ENCODE measurements at regions not wholly inside any gene's neighbourhood (a gene's known extent, or its start where the extent isn't known, plus 50 kb on each side); places are given as distances from the start of the nearest gene placed in this dataset.

DNA sequence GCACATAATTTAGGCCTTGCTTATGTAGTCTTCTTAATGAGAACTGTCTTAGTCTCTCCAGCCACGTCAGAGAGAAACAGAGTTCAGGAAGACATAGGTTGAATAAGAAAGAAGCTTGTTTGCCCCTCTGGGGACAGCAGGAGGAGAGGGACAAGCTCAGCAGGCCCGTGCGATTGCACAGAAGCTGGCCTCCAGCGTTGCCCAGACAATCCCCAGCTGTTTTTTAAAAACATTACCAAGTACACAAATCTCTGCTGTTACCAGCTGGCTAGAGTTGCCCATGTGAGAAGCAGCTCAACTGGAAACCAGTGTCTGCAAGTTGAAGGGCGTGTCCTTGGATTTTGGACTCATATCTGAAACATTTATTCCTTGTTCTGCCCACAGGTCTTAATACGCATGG, 232.6 kb downstream of the EFCAB11 start:
- Histone ChIP-seq H2AFZ (ENCODE audit: low read depth, low read length) (no peak overlapping the region), H3K27me3 (ENCODE audit: control insufficient read depth in 2 of 2, insufficient read depth in 2 of 2, low read length in 2 of 2) (peaks cover 0 to 13% of the 10 kb centered on the region in 2 experiments; a peak in 2 of 5 replicates), H3K4me2 (ENCODE audit: insufficient read depth, low read length) (no peak overlapping the region), H3K9me3 (replicated peaks; ENCODE audit: control insufficient read depth, insufficient read depth, low read depth, low read length) (no peaks in the 10 kb centered on the region), H3K9ac (ENCODE audit: insufficient read depth in 1 of 2, low read depth in 2 of 2, low read length in 2 of 2) (no peak overlapping the region), H3K36me3 (ENCODE audit: control insufficient read depth, insufficient read depth, low read length) (no peaks in the 10 kb centered on the region), H3K27ac (ENCODE audit: extremely low read depth, low read depth, low read length) (no peak overlapping the region), H3K79me2 (ENCODE audit: control insufficient read depth, insufficient read depth, low read length) (no peaks in the 10 kb centered on the region), H3K9me1 (ENCODE audit: control insufficient read depth, insufficient read depth, low read length) (no peaks in the 10 kb centered on the region), H3K4me1 (replicated peaks in 1 of 2; ENCODE audit: control insufficient read depth in 2 of 2, insufficient read depth in 2 of 2, low read length in 2 of 2) (no peaks in the 10 kb centered on the region), H3K4me3 (no peak overlapping the region), H4K20me1 (replicated peaks; ENCODE audit: control insufficient read depth, insufficient read depth, low read length) (no peaks in the 10 kb centered on the region)
- no TSS peak for BruUV-seq (replicated peaks)
- POLR2A ChIA-PET, result interaction anchor here (0.6 kb wide), 1 partner anchor 432 kb away, joined by 3 read pairs; no protein-coding TSS in a partner anchor
- in situ Hi-C loops (cut with MboI), result no loop called here
- FAIRE-seq (no peak), ATAC-seq (no peak), DNase-seq (ENCODE audit: extremely low read depth in 1 of 4, low spot score in 3 of 4) (no peak)
- CTCF ChIA-PET (ENCODE audit: low intra/inter-chr PET ratio), result no interaction called here
- WGBS (ENCODE audit: insufficient coverage, low coverage, missing lambda C conversion rate), result 0% methylated on average over 6 of the region's 6 CpGs
- intact Hi-C loops (cut with micrococcal nuclease), result no loop called here
- TF ChIP-seq DPF2 (IDR thresholded peaks at IDR 0.05) (no peak), SREBF1 (IDR thresholded peaks at IDR 0.05; ENCODE audit: borderline replicate concordance, low read depth, low read length) (no peak), CBX2 (IDR thresholded peaks at IDR 0.05; ENCODE audit: insufficient read depth, low read length, poor library complexity, severe bottlenecking) (no peak), HNRNPH1 (optimal IDR thresholded peaks at IDR 0.05; ENCODE audit: low read depth, low read length) (no peak), PCBP1 (IDR thresholded peaks at IDR 0.05; ENCODE audit: low read depth, low read length, poor library complexity, severe bottlenecking) (no peak), PHF21A (IDR thresholded peaks at IDR 0.05; ENCODE audit: borderline replicate concordance, low read depth) (no peak)
- TF ChIP-seq, protein P1, sequence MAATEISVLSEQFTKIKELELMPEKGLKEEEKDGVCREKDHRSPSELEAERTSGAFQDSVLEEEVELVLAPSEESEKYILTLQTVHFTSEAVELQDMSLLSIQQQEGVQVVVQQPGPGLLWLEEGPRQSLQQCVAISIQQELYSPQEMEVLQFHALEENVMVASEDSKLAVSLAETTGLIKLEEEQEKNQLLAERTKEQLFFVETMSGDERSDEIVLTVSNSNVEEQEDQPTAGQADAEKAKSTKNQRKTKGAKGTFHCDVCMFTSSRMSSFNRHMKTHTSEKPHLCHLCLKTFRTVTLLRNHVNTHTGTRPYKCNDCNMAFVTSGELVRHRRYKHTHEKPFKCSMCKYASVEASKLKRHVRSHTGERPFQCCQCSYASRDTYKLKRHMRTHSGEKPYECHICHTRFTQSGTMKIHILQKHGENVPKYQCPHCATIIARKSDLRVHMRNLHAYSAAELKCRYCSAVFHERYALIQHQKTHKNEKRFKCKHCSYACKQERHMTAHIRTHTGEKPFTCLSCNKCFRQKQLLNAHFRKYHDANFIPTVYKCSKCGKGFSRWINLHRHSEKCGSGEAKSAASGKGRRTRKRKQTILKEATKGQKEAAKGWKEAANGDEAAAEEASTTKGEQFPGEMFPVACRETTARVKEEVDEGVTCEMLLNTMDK (IDR thresholded peaks at IDR 0.05; ENCODE audit: borderline replicate concordance, insufficient read depth, low read depth, low read length, poor library complexity, severe bottlenecking), result no peak
- TF ChIP-seq, protein P2, sequence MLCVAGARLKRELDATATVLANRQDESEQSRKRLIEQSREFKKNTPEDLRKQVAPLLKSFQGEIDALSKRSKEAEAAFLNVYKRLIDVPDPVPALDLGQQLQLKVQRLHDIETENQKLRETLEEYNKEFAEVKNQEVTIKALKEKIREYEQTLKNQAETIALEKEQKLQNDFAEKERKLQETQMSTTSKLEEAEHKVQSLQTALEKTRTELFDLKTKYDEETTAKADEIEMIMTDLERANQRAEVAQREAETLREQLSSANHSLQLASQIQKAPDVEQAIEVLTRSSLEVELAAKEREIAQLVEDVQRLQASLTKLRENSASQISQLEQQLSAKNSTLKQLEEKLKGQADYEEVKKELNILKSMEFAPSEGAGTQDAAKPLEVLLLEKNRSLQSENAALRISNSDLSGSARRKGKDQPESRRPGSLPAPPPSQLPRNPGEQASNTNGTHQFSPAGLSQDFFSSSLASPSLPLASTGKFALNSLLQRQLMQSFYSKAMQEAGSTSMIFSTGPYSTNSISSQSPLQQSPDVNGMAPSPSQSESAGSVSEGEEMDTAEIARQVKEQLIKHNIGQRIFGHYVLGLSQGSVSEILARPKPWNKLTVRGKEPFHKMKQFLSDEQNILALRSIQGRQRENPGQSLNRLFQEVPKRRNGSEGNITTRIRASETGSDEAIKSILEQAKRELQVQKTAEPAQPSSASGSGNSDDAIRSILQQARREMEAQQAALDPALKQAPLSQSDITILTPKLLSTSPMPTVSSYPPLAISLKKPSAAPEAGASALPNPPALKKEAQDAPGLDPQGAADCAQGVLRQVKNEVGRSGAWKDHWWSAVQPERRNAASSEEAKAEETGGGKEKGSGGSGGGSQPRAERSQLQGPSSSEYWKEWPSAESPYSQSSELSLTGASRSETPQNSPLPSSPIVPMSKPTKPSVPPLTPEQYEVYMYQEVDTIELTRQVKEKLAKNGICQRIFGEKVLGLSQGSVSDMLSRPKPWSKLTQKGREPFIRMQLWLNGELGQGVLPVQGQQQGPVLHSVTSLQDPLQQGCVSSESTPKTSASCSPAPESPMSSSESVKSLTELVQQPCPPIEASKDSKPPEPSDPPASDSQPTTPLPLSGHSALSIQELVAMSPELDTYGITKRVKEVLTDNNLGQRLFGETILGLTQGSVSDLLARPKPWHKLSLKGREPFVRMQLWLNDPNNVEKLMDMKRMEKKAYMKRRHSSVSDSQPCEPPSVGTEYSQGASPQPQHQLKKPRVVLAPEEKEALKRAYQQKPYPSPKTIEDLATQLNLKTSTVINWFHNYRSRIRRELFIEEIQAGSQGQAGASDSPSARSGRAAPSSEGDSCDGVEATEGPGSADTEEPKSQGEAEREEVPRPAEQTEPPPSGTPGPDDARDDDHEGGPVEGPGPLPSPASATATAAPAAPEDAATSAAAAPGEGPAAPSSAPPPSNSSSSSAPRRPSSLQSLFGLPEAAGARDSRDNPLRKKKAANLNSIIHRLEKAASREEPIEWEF (CRISPR knock-in tag; IDR thresholded peaks at IDR 0.05), result no peak
- TF ChIP-seq, protein P3, sequence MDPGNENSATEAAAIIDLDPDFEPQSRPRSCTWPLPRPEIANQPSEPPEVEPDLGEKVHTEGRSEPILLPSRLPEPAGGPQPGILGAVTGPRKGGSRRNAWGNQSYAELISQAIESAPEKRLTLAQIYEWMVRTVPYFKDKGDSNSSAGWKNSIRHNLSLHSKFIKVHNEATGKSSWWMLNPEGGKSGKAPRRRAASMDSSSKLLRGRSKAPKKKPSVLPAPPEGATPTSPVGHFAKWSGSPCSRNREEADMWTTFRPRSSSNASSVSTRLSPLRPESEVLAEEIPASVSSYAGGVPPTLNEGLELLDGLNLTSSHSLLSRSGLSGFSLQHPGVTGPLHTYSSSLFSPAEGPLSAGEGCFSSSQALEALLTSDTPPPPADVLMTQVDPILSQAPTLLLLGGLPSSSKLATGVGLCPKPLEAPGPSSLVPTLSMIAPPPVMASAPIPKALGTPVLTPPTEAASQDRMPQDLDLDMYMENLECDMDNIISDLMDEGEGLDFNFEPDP (CRISPR knock-in tag; IDR thresholded peaks at IDR 0.05), result no peak
- TF ChIP-seq, protein P4, sequence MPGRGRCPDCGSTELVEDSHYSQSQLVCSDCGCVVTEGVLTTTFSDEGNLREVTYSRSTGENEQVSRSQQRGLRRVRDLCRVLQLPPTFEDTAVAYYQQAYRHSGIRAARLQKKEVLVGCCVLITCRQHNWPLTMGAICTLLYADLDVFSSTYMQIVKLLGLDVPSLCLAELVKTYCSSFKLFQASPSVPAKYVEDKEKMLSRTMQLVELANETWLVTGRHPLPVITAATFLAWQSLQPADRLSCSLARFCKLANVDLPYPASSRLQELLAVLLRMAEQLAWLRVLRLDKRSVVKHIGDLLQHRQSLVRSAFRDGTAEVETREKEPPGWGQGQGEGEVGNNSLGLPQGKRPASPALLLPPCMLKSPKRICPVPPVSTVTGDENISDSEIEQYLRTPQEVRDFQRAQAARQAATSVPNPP (IDR thresholded peaks at IDR 0.05; ENCODE audit: borderline replicate concordance, insufficient read depth, insufficient read length), result no peak
